Loucy (cell line): ENCODE measurements at regions not wholly inside any gene's neighbourhood (a gene's known extent, or its start where the extent isn't known, plus 50 kb on each side); places are given as distances from the start of the nearest gene placed in this dataset.

Experiments
- CTCF ChIP-seq: fragments of 200-600 bp; sonication (generic); conservative IDR thresholded peaks from 2 replicates; pipeline ENCODE4 v1.5.1; 2014; ENCODE audit warnings: mild to moderate bottlenecking, antibody characterized with exemption, low read length
- EZH2phosphoT487 ChIP-seq: fragments of 200-600 bp; IDR thresholded peaks from 2 replicates; pipeline ENCODE4 v1.6.1; 2018; ENCODE audit warnings: antibody characterized with exemption, mild to moderate bottlenecking, moderate library complexity, borderline replicate concordance

GRCh38 chr18:5622905-5623304 lies 79.1 kb upstream of the EPB41L3 start:
- no peak for TF ChIP-seq EZH2phosphoT487
- TF ChIP-seq CTCF = no peak
